HepG2 (cell line): ENCODE measurements at regions not wholly inside any gene's neighbourhood (a gene's known extent, or its start where the extent isn't known, plus 50 kb on each side); places are given as distances from the start of the nearest gene placed in this dataset.

ENCODE experiments used
- ATAC-seq: fragments of 200-7000 bp; cut with Tn5 transposase; 3 replicates; pipeline ENCODE4 v1.9.1; 2020; ENCODE audit warnings: mild to moderate bottlenecking, moderate library complexity
- BruUV-seq: library from RNA; stranded (reverse); fragments of 400-500 nt; replicated peaks from 2 replicates; lab custom pipeline; 2021; lab: Mats Ljungman, UMichigan
- CTCF ChIA-PET: fragments of 300-600 bp; formaldehyde crosslinking; extraction: SDS; loops from one replicate; lab custom pipeline; 2021; ENCODE audit warnings: low total read pairs, inconsistent platforms, low intra/inter-chr PET ratio; lab: Yijun Ruan, JAX
- POLR2A ChIA-PET: fragments of 350-600 bp; sonication (Branson Sonifier 250); formaldehyde crosslinking; loops from one replicate; lab custom pipeline; 2020; ENCODE audit warnings: antibody characterized with exemption, inconsistent platforms; lab: Yijun Ruan, JAX
- DNase-seq: peaks from one replicate; pipeline ENCODE4 v3.0.0-alpha.2; 2015; ENCODE audit warnings: low spot score
- FAIRE-seq: peaks from 3 replicates; lab custom pipeline; 2011; peaks lifted over from hg19 to GRCh38; lab: Jason Lieb, UNC
- H2AFZ ChIP-seq: one replicate; pipeline ENCODE4 v1.6.1; 2011; ENCODE audit warnings: low read length, inconsistent platforms
- H3K27ac ChIP-seq: fragments of 300-600 bp; 3 replicates; pipeline ENCODE4 v1.8.0; 2011; ENCODE audit warnings: mixed run types, mild to moderate bottlenecking, mixed read lengths, low read length, inconsistent platforms; ENCODE audit not compliant: insufficient read depth; ENCODE audit errors: extremely low read length
- H3K27me3 ChIP-seq, 2 experiments: fragments of 200-600 bp in 1 of 2; 2 replicates in 1 of 2; 3 replicates in 1 of 2; pipeline versions ENCODE4 v1.6.0 to v1.8.0; 2011; ENCODE audit warnings: low read length in 2 of 2, mild to moderate bottlenecking in 2 of 2, moderate library complexity in 2 of 2, inconsistent platforms in 1 of 2; ENCODE audit not compliant: insufficient read depth in 2 of 2, control insufficient read depth in 1 of 2
- H3K36me3 ChIP-seq, 2 experiments: fragments of 200-600 bp in 1 of 2; replicated peaks in 1 of 2; 2 replicates in 1 of 2; 3 replicates in 1 of 2; pipeline versions ENCODE4 v1.5.1 to v1.8.0; 2011; ENCODE audit warnings: low read length in 2 of 2, inconsistent platforms in 1 of 2; ENCODE audit not compliant: insufficient read depth in 2 of 2, control insufficient read depth in 1 of 2
- H3K4me1 ChIP-seq: 2 replicates; pipeline ENCODE4 v1.5.1; 2012; ENCODE audit warnings: low read length, inconsistent platforms; ENCODE audit not compliant: insufficient read depth
- H3K4me2 ChIP-seq: 2 replicates; pipeline ENCODE4 v1.6.0; 2011; ENCODE audit warnings: low read depth, low read length, inconsistent platforms
- H3K4me3 ChIP-seq, 3 experiments: fragments of 200-600 bp in 1 of 3; sonication (generic), shearing (Covaris generic) in 1 of 3; replicated peaks in 1 of 3; 2 replicates each; pipeline ENCODE4 v1.5.1; 2011 to 2016; ENCODE audit warnings: low read length in 3 of 3, inconsistent platforms in 2 of 3, low read depth in 2 of 3, mild to moderate bottlenecking in 2 of 3, control low read depth in 1 of 3, mixed read lengths in 1 of 3; ENCODE audit not compliant: insufficient read depth in 1 of 3
- H3K79me2 ChIP-seq: one replicate; pipeline ENCODE4 v1.6.1; 2011; ENCODE audit warnings: low read length, inconsistent platforms; ENCODE audit not compliant: insufficient read depth
- H3K9ac ChIP-seq: 2 replicates; pipeline ENCODE4 v1.6.0; 2011; ENCODE audit warnings: mild to moderate bottlenecking, low read depth, low read length, inconsistent platforms; ENCODE audit not compliant: insufficient read depth
- H3K9me3 ChIP-seq: 2 replicates; pipeline ENCODE4 v1.5.1; 2012; ENCODE audit warnings: mild to moderate bottlenecking, low read length
- H4K20me1 ChIP-seq: 2 replicates; pipeline ENCODE4 v1.6.0; 2011; ENCODE audit warnings: inconsistent platforms, mild to moderate bottlenecking, low read length, moderate library complexity; ENCODE audit not compliant: insufficient read depth
- ATF1 ChIP-seq: IDR thresholded peaks from 2 replicates; pipeline ENCODE4 v1.6.1; 2016; ENCODE audit warnings: mild to moderate bottlenecking, control low read depth
- ETV6 ChIP-seq: sonication (generic); formaldehyde crosslinking; conservative IDR thresholded peaks from 2 replicates; pipeline ENCODE4 v1.4.0; 2020; ENCODE audit warnings: missing genetic modification reagents
- FOSL2 ChIP-seq: sonication (generic); formaldehyde crosslinking; IDR thresholded peaks from 2 replicates; pipeline ENCODE4 v1.4.0; 2020; ENCODE audit warnings: missing genetic modification reagents
- RBFOX2 ChIP-seq: fragments of 200-400 bp; formaldehyde crosslinking; IDR thresholded peaks from 2 replicates; pipeline ENCODE4 v1.6.1; 2017; ENCODE audit warnings: low read depth, mild to moderate bottlenecking, low read length
- RXRA ChIP-seq: sonication (generic); formaldehyde crosslinking; IDR thresholded peaks from 2 replicates; pipeline ENCODE4 v1.5.1; 2020; ENCODE audit warnings: missing genetic modification reagents
- ZFP1 ChIP-seq: IDR thresholded peaks from 2 replicates; pipeline ENCODE4 v1.6.1; 2016
- ZKSCAN1 ChIP-seq: fragments of 150-350 bp; IDR thresholded peaks from 2 replicates; pipeline ENCODE4 v1.6.1; 2014; ENCODE audit warnings: low read length
- ZNF7 ChIP-seq: IDR thresholded peaks from 2 replicates; pipeline ENCODE4 v1.6.1; 2016; ENCODE audit warnings: missing biosample characterization, missing genetic modification reagents
- ZNF879 ChIP-seq: sonication (generic); formaldehyde crosslinking; IDR thresholded peaks from 2 replicates; pipeline ENCODE4 v1.8.1; 2023; ENCODE audit warnings: missing genetic modification reagents
- ZSCAN12 ChIP-seq: sonication (generic); formaldehyde crosslinking; IDR thresholded peaks from 2 replicates; pipeline ENCODE4 v1.9.0; 2021; ENCODE audit warnings: mild to moderate bottlenecking, missing genetic modification reagents
- WGBS: methylation state at CpG from one replicate; pipeline ENCODE4 v1.1.6; 2017; ENCODE audit warnings: low lambda C conversion rate; 5-methylcytosine and 5-hydroxymethylcytosine counted together
- in situ Hi-C: cut with HindIII; loops from 2 replicates; pipeline ENCODE4 v1.10.0; 2017; ENCODE audit warnings: low pct_unique_long_range_greater_than_20kb; ENCODE audit not compliant: extremely low pct_ligation_motif_present
- intact Hi-C: fragments of 100-400 bp; cut with micrococcal nuclease; formaldehyde crosslinking; loops from one replicate; pipeline ENCODE4 v1.10.0; 2022; ENCODE audit not compliant: unreplicated experiment
- TF ChIP-seq, protein P1 (sequence below): IDR thresholded peaks from 2 replicates; pipeline ENCODE4 v1.4.0; 2020; ENCODE audit warnings: mild to moderate bottlenecking, missing genetic modification reagents
- TF ChIP-seq, protein P2 (sequence below): sonication (generic); formaldehyde crosslinking; IDR thresholded peaks from 2 replicates; pipeline ENCODE4 v1.5.0; 2020; ENCODE audit warnings: missing genetic modification reagents
- TF ChIP-seq, protein P3 (sequence below): sonication (generic); formaldehyde crosslinking; IDR thresholded peaks from 2 replicates; pipeline ENCODE4 v1.4.0; 2020; ENCODE audit warnings: mild to moderate bottlenecking, low read depth, missing genetic modification reagents
- TF ChIP-seq, protein P4 (sequence below): sonication (generic); formaldehyde crosslinking; IDR thresholded peaks from 2 replicates; pipeline ENCODE4 v1.8.0; 2022; ENCODE audit warnings: missing genetic modification reagents, mild to moderate bottlenecking, moderate library complexity, borderline replicate concordance

DNA sequence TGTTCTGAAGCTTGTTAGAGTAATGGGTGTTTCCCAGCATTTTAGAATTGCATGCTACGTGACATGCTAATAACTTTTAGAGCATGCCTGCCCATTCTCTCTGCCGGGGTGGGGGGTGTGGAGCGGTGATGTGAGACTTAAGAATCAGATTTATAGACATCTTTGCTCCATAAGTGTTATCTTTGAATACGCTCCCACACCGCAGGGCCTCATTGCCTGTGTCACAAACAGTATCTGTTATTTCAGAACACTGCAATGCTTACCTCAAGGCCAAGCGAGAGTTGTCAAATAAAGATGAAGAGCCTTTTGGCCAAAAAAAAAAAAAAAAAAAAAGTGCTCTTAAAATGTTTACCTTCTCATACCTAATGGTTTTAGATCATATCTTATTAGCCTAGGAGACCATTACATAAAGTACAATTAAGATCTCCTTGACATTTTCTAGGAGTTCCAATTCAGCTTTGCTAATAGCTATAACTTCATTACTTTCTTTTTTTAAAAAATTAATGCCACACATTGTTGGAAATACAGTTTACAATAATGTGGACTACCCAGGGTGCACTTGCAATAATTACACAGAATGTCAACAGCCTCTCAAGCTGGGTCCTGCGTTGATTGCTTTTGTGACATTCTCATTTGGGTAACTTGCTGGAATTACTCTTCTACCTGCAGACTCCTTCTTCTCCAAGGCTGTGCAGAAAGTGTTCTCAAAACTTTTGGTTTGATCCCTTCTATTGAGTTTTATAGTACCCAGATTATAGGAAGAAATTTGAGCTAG is 525.3 kb downstream of the KLF12 start:
- no peak overlapping the region for H3K4me2 ChIP-seq
- H3K9me3 ChIP-seq: no peaks in the 10 kb centered on the region
- peaks cover 20% of the 10 kb centered on the region for H3K4me1 ChIP-seq
- H3K4me3 ChIP-seq: no peak overlapping the region
- POLR2A ChIA-PET: no interaction called here
- H2AFZ ChIP-seq: no peak overlapping the region
- intact Hi-C loops: no loop called here
- WGBS: 30% methylated on average over 7 of the region's 7 CpGs
- no peaks in the 10 kb centered on the region for H3K36me3 ChIP-seq
- TF ChIP-seq ZSCAN12 (CRISPR knock-in tag) (no peak), ZFP1 (CRISPR knock-in tag) (no peak), ZNF7 (CRISPR knock-in tag) (no peak), RXRA (CRISPR knock-in tag) (no peak), ZNF879 (CRISPR knock-in tag) (no peak), ZKSCAN1 (no peak), FOSL2 (no peak), ATF1 (no peak), ETV6 (CRISPR knock-in tag) (no peak), RBFOX2 (no peak)
- TF ChIP-seq, protein P1, sequence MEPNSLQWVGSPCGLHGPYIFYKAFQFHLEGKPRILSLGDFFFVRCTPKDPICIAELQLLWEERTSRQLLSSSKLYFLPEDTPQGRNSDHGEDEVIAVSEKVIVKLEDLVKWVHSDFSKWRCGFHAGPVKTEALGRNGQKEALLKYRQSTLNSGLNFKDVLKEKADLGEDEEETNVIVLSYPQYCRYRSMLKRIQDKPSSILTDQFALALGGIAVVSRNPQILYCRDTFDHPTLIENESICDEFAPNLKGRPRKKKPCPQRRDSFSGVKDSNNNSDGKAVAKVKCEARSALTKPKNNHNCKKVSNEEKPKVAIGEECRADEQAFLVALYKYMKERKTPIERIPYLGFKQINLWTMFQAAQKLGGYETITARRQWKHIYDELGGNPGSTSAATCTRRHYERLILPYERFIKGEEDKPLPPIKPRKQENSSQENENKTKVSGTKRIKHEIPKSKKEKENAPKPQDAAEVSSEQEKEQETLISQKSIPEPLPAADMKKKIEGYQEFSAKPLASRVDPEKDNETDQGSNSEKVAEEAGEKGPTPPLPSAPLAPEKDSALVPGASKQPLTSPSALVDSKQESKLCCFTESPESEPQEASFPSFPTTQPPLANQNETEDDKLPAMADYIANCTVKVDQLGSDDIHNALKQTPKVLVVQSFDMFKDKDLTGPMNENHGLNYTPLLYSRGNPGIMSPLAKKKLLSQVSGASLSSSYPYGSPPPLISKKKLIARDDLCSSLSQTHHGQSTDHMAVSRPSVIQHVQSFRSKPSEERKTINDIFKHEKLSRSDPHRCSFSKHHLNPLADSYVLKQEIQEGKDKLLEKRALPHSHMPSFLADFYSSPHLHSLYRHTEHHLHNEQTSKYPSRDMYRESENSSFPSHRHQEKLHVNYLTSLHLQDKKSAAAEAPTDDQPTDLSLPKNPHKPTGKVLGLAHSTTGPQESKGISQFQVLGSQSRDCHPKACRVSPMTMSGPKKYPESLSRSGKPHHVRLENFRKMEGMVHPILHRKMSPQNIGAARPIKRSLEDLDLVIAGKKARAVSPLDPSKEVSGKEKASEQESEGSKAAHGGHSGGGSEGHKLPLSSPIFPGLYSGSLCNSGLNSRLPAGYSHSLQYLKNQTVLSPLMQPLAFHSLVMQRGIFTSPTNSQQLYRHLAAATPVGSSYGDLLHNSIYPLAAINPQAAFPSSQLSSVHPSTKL (CRISPR knock-in tag): no peak
- TF ChIP-seq, protein P2, sequence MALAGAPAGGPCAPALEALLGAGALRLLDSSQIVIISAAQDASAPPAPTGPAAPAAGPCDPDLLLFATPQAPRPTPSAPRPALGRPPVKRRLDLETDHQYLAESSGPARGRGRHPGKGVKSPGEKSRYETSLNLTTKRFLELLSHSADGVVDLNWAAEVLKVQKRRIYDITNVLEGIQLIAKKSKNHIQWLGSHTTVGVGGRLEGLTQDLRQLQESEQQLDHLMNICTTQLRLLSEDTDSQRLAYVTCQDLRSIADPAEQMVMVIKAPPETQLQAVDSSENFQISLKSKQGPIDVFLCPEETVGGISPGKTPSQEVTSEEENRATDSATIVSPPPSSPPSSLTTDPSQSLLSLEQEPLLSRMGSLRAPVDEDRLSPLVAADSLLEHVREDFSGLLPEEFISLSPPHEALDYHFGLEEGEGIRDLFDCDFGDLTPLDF: no peak
- TF ChIP-seq, protein P3, sequence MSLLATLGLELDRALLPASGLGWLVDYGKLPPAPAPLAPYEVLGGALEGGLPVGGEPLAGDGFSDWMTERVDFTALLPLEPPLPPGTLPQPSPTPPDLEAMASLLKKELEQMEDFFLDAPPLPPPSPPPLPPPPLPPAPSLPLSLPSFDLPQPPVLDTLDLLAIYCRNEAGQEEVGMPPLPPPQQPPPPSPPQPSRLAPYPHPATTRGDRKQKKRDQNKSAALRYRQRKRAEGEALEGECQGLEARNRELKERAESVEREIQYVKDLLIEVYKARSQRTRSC (CRISPR knock-in tag): no peak
- TF ChIP-seq, protein P4, sequence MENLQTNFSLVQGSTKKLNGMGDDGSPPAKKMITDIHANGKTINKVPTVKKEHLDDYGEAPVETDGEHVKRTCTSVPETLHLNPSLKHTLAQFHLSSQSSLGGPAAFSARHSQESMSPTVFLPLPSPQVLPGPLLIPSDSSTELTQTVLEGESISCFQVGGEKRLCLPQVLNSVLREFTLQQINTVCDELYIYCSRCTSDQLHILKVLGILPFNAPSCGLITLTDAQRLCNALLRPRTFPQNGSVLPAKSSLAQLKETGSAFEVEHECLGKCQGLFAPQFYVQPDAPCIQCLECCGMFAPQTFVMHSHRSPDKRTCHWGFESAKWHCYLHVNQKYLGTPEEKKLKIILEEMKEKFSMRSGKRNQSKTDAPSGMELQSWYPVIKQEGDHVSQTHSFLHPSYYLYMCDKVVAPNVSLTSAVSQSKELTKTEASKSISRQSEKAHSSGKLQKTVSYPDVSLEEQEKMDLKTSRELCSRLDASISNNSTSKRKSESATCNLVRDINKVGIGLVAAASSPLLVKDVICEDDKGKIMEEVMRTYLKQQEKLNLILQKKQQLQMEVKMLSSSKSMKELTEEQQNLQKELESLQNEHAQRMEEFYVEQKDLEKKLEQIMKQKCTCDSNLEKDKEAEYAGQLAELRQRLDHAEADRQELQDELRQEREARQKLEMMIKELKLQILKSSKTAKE: no peak
- TF ChIP-seq, all 625 proteins: peak for 0
- H3K27ac ChIP-seq: no peak overlapping the region
- no peaks in the 10 kb centered on the region for H3K79me2 ChIP-seq
- in situ Hi-C loops: no loop called here
- H4K20me1 ChIP-seq: no peaks in the 10 kb centered on the region
- CTCF ChIA-PET: no interaction called here
- DNase-seq (no peak), ATAC-seq (no peak), FAIRE-seq (no peak)
- H3K27me3 ChIP-seq: no peaks in the 10 kb centered on the region
- no TSS peak for BruUV-seq
- no peak overlapping the region for H3K9ac ChIP-seq
